Ovary (tissue), 7 donors: ENCODE measurements at regions not wholly inside any gene's neighbourhood (a gene's known extent, or its start where the extent isn't known, plus 50 kb on each side); places are given as distances from the start of the nearest gene placed in this dataset.

Experiments
- DNase-seq, 5 donors: peaks; one replicate each; pipeline ENCODE4 v3.0.0-alpha.2; 2019 to 2020
- H3K27ac ChIP-seq, 2 donors: fragments of 200-600 bp; one replicate each; pipeline versions ENCODE4 v1.5.1 to v1.8.0; 2019 to 2022
- H3K27me3 ChIP-seq: fragments of 200-600 bp; one replicate; pipeline ENCODE4 v1.8.0; 2022
- H3K36me3 ChIP-seq: fragments of 200-600 bp; sonication (generic); one replicate; pipeline ENCODE4 v1.5.1; 2019
- H3K4me1 ChIP-seq: one replicate; pipeline ENCODE4 v1.8.1; 2013; ENCODE audit warnings: mild to moderate bottlenecking, moderate library complexity; ENCODE audit not compliant: insufficient read depth
- H3K4me3 ChIP-seq: fragments of 200-600 bp; sonication (generic); one replicate; pipeline ENCODE4 v1.5.1; 2017
- H3K9me3 ChIP-seq, 2 donors: fragments of 200-600 bp in 1 of 2; sonication (generic) in 1 of 2; one replicate each; pipeline versions ENCODE4 v1.5.1 to v1.8.1; 2013 to 2019; ENCODE audit warnings: mild to moderate bottlenecking in 1 of 2, moderate library complexity in 1 of 2
- EP300 ChIP-seq: sonication (generic); formaldehyde crosslinking; IDR thresholded peaks from one replicate; pipeline ENCODE4 v1.6.1; 2017; ENCODE audit warnings: antibody characterized with exemption
- POLR2A ChIP-seq: fragments of 450-650 bp; IDR thresholded peaks from one replicate; pipeline ENCODE4 v1.6.1; 2017; ENCODE audit warnings: antibody characterized with exemption, mild to moderate bottlenecking, moderate library complexity
- WGBS, 3 donors: extraction: QIAGEN DNeasy Blood & Tissue Kit in 1 of 3; methylation state at CpG; one replicate each; pipeline versions ENCODE4 v1.1.5 to v1.1.7; 2013 to 2017; 5-methylcytosine and 5-hydroxymethylcytosine counted together
- intact Hi-C, 4 donors: fragments of 100-400 bp; cut with DNase I; formaldehyde crosslinking; loops; one replicate each; pipeline versions ENCODE4 v1.11.0 to v1.15.1; 2022 to 2023
- TF ChIP-seq, protein P1 (sequence below), 3 donors: fragments of 450-650 bp in 2 of 3; fragments of 200-600 bp in 1 of 3; IDR thresholded peaks; one replicate each; pipeline versions ENCODE4 v1.5.1 to v1.8.0; 2016 to 2022; ENCODE audit warnings: antibody characterized with exemption in 3 of 3, mild to moderate bottlenecking in 1 of 3
- donor health status: DM: no; HTN: no; CAD: no; lungs with moderate emphysema.
- donor health status: DM: no; HTN: no; CAD: no.
- donor health status: Bipolar disorder and iron deficiency.
- donor health status: DM: no; HTN: no; CAD: no.
- donor health status: DM: yes; HTN: yes; CAD: no.

DNA sequence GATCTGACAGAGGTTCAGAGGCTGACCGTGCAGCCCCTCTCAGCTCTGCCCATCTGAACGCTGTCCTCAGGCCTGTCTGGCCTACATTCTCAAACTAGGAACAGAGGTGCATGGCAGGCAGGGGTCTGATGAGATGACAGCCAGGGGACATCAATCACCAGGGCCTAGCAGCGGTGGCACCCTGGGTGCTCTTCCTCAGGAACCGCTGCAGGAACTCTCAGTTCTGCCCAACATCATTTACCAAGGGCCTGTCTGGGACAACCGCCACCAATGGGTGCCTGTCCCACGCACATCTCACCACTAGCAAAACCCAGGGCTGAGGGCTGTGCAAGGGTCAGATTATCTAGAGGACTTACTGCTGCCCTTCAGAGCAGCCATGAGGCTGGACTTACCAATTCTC lies 245.7 kb downstream of the TOMM20 start:
- Histone ChIP-seq H3K4me1 (peaks cover 10% of the 10 kb centered on the region), H3K27me3 (no peaks in the 10 kb centered on the region), H3K4me3 (no peak overlapping the region), H3K9me3 (no peaks in the 10 kb centered on the region), H3K36me3 (no peaks in the 10 kb centered on the region), H3K27ac (no peak overlapping the region)
- 95 to 97% (median 95%) methylated on average over 6 of the region's 6 CpGs for WGBS, 3 donors
- DNase-seq = no peak
- no peak for TF ChIP-seq POLR2A
- TF ChIP-seq, protein P1, sequence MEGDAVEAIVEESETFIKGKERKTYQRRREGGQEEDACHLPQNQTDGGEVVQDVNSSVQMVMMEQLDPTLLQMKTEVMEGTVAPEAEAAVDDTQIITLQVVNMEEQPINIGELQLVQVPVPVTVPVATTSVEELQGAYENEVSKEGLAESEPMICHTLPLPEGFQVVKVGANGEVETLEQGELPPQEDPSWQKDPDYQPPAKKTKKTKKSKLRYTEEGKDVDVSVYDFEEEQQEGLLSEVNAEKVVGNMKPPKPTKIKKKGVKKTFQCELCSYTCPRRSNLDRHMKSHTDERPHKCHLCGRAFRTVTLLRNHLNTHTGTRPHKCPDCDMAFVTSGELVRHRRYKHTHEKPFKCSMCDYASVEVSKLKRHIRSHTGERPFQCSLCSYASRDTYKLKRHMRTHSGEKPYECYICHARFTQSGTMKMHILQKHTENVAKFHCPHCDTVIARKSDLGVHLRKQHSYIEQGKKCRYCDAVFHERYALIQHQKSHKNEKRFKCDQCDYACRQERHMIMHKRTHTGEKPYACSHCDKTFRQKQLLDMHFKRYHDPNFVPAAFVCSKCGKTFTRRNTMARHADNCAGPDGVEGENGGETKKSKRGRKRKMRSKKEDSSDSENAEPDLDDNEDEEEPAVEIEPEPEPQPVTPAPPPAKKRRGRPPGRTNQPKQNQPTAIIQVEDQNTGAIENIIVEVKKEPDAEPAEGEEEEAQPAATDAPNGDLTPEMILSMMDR (IDR thresholded peaks at IDR 0.05) = no peak
- no peak for TF ChIP-seq EP300
- intact Hi-C loops = no loop called here

DNA sequence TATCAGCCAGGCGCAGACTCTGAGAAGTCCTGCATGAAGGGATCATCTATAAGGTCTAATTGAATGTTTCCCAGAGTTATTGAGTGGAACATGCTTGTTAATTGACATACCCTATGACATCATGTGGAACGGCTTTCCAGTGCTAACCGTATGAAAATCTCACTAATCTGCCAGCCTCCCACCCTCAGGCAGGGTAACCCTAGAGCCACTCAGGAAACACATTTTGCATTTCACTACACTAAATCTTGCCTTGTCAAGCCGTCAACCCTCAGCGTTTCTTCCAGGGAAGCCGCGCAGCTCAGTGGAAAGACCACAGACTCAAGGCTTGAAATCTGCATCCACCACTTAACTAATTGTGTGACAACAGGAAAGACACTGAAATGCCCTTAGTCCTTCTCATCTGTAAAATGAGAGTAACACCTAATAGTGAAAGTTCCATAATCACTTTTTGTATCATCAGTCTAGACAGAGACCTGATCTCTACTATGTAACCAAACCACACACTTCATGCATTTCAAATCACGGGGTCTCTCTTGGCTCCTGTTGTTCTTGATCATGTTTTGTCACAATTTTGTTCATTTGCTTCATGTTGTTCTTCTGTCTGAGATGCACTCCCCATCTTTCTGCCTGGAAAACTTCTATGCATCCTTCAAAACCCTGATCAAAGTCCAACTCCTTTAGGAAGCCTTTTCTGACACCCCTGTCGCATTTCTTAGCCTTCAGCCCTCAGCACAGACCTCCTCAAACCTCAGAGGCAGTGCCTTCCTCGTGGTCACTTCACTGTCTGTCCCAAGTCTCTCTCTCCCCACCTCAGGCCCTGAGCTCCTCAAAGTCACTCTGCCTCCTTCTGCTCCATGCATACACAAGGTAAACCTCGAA lies 246.5 kb downstream of the TOMM20 start:
- DNase-seq = no peak
- Histone ChIP-seq H3K4me1 (peaks cover 10% of the 10 kb centered on the region), H3K36me3 (no peaks in the 10 kb centered on the region), H3K27me3 (no peaks in the 10 kb centered on the region), H3K9me3 (no peaks in the 10 kb centered on the region), H3K27ac (no peak overlapping the region), H3K4me3 (no peak overlapping the region)
- intact Hi-C loops = no loop called here
- 78 to 80% (median 79%) methylated on average over 11 of the region's 11 CpGs for WGBS, 3 donors
- TF ChIP-seq, protein P1 (IDR thresholded peaks at IDR 0.05) = no peak
- no peak for TF ChIP-seq POLR2A
- no peak for TF ChIP-seq EP300

DNA sequence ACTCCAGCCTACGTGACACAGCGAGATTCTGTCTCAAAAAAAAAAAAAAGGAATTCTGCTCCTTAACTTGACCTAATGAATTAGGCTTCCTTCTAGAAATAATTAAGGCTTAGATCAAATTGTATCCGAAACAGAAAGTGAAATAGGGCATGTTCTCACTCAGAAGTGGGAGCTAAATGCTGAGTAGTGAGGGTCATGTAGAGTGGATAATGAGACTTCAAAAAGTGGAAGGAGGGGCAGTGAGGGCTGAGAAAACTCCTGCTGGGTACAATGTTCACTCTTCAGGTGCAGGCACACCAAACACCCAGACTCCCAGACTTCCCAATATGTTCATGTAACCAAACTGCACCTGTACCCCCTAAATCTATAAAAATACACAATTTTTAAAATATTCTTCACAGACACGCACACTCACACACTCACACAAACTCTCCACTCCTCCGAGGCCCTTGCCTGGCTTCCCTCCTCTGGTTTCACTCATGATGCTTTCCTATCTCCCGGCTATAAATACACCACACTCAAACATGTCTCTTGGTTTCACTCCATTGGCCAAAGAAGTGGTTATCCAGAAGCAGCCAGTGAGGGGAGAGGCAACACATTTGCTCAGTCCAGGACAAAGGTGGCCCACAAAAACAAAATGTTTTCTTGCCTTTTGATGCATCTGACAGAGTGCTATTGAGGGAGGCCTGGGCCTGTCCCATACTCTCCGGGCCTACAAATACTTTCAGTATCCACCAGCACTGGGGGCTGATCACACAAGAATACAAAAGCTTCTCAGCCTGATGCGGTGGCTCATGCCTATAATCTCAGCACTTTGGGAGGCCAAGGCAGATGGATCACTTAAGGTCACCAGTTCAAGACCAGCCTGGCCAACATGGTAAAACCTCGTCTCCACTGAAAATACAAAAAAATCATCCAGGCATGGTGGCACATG lies 249.2 kb downstream of the TOMM20 start:
- TF ChIP-seq, protein P1 (IDR thresholded peaks at IDR 0.05) = no peak
- no peak for TF ChIP-seq EP300
- no peak for TF ChIP-seq POLR2A
- Histone ChIP-seq H3K9me3 (no peaks in the 10 kb centered on the region), H3K36me3 (no peaks in the 10 kb centered on the region), H3K27me3 (no peaks in the 10 kb centered on the region), H3K4me3 (no peak overlapping the region), H3K27ac (no peak overlapping the region), H3K4me1 (peaks cover 1% of the 10 kb centered on the region)
- WGBS, 3 donors = 73 to 82% (median 76%) methylated on average over 9 of the region's 9 CpGs
- DNase-seq = no peak
- intact Hi-C loops = loop anchor here in 1 of 4 donors (10.0 kb wide), 1 partner anchor 135 kb away; no protein-coding TSS in a partner anchor

DNA sequence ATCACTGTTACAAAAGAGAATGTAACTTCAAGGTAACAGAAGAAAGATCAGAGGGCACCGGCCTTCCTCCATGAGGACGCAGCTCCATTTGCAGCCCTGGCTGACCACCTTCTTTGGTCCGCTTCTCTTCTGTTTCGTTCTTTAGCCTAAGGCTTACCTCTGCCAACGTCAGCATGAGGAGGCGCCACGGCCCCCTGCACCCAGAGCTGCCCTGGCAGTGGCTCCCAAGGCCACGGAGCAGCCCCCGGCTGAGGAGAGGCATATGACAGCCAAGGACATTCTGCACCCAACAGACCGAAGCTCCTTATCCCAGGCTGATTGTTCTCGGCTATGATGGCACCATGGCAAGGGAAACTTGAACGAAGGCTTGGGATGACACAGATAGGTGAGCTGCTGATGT lies 250.3 kb downstream of the TOMM20 start:
- Histone ChIP-seq H3K36me3 (no peaks in the 10 kb centered on the region), H3K27ac (no peak overlapping the region), H3K27me3 (no peaks in the 10 kb centered on the region), H3K4me3 (no peak overlapping the region), H3K4me1 (peaks cover 1% of the 10 kb centered on the region), H3K9me3 (no peaks in the 10 kb centered on the region)
- whole genome bisulfite sequencing, 3 donors = 80 to 83% (median 81%) methylated on average over 12 of the region's 12 CpGs
- intact Hi-C loops = loop anchor here in 1 of 4 donors (10.0 kb wide), 1 partner anchor 133 kb away; no protein-coding TSS in a partner anchor
- DNase-seq = no peak
- TF ChIP-seq POLR2A = no peak
- TF ChIP-seq, protein P1 (IDR thresholded peaks at IDR 0.05) = no peak
- no peak for TF ChIP-seq EP300
